Stimulated activated CD8-positive, alpha-beta memory T cell treated with anti-CD3 and anti-CD28 coated beads, Interleukin-4, amount 100 ng/mL, for 48 hours (primary cell): ENCODE measurements at regions not wholly inside any gene's neighbourhood (a gene's known extent, or its start where the extent isn't known, plus 50 kb on each side); places are given as distances from the start of the nearest gene placed in this dataset.
"Not testable (repeated sequence)": the region's sequence is repeated elsewhere in the genome, so short reads cannot be mapped to it uniquely, and the experiment has no call there.

Experiments used
- DNase-seq: peaks from one replicate; pipeline ENCODE4 v3.0.0-alpha.2; 2020

DNA sequence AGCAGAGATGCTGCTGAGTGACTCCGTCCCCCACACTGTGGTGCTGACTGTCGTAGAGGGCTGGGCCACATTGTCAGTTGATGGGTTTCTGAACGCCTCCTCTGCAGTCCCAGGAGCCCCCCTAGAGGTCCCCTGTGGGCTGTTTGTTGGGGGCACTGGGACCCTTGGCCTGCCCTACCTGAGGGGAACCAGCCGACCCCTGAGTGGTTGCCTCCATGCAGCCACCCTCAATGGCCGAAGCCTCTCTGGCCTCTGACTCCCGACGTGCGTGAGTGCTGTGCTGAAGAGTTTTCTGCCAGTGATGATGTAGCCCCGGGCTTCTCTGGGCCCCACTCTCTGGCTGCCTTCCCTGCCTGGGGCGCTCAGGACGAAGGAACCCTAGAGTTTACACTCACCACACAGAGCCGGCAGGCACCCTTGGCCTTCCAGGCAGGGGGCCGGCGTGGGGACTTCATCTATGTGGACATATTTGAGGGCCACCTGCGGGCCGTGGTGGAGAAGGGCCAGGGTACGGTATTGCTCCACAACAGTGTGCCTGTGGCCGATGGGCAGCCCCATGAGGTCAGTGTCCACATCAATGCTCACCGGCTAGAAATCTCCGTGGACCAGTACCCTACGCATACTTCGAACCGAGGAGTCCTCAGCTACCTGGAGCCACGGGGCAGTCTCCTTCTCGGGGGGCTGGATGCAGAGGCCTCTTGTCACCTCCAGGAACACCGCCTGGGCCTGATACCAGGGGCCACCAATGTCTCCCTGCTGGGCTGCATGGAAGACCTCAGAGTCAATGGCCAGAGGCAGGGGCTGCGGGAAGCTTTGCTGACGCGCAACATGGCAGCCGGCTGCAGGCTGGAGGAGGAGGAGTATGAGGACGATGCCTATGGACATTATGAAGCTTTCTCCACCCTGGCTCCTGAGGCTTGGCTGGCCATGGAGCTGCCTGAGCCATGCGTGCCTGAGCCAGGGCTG lies 181.1 kb downstream of the TBC1D2B start:
- not testable (repeated sequence) for DNase-seq

GRCh38 chr15:77895742-77896141 lies 181.8 kb downstream of the TBC1D2B start:
- no peak for DNase-seq

GRCh38 chr15:77895145-77895544 lies 182.4 kb downstream of the TBC1D2B start:
- DNase-seq, result not testable (repeated sequence)

DNA sequence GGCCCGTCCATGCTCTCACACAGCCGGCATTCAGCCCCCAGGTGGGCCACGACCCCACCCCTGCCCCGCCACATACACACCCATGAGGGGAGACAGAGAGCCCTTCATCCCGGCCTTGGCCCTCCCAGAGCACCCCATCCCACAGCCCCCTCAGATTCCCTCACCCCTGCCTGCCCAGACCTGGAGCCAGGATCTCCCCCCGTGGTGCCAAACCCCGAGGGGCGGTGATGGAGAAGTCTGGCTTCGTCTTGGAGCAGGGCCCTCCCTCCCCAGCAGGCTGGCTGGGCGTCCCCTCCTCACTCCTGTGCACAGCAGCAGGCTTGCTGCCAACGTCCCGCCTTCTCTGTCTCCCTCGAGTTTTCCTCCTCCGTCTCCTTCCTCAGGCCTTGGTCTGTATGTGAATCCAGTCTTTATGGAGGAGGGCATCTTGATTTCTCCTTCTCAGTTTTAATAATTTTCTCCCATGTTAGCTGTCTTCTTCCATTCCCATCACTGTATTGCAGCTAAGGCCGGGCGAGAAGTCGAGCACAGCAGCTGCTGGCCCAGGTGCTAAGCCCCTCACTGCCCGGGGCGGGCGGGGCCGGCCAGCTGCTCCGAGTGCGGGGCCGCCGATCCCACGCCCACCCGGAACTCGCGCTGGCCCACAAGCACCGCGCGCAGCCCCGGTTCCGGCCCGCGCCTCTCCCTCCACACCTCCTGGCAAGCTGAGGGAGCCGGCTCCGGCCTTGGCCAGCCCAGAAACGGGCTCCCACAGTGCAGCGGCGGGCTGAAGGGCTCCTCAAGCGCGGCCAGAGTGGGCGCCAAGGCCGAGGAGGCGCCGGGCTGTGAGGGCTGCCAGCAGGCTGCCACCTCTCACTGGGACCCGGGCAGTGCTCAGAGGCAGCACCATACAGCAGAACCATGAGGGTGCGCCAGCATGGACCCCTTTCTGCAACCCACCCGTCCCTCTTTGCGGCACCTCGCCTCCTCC lies 183.6 kb downstream of the TBC1D2B start:
- DNase-seq, result not testable (repeated sequence)

- not testable (repeated sequence) for DNase-seq
Measured at GRCh38 chr15:77893246-77893645, 184.3 kb downstream of the TBC1D2B start.

- DNase-seq, result no peak
Measured at GRCh38 chr15:77892335-77892734, 185.2 kb downstream of the TBC1D2B start.

GRCh38 chr15:77891862-77892261 lies 185.6 kb downstream of the TBC1D2B start:
- not testable (repeated sequence) for DNase-seq

DNA sequence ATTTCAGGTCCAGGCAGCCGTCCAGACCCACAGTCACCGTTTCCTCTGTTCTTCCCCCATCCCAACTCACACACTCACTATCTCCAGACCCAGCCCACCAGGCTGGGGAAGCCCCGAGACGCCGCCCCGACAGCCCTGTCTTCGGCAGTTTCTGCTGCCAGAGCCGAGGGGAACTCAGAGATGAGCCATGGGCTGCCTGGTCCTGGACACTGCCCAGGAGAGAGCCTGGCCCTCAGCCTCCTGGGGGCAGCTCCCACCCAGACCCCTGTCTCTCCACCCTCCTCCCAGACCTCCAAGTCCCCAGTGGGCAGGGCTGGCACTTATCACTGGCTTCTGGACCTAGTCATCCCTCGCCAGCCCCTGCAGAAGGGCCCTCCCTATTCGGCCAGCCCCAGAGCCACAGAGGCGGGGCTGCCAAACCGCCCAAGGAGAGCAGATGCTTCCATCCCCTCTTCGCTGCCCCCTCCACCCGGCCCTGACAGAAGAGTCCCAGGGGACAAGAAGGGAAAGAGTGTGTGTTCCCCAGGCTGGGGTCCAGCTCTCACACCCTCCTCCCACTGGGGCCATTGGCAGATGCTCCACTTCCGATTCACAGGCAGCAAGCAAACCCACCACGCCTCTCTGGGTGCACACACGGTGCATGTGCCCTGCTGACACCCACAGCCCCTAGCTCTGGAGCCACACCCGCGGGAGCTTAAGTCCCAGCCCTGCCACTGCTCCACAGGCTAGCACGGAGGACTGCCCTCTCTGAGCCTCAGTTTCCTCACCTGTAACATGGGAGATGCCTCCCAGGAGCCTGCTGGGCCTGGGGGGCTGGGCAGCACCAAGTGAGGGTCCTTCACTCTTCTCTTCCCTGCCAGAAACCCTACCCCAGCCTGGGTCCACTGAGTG lies 186.4 kb downstream of the TBC1D2B start:
- DNase-seq, result not testable (repeated sequence)

- not testable (repeated sequence) for DNase-seq
Measured at GRCh38 chr15:77889828-77890725, 187.4 kb downstream of the TBC1D2B start.

DNA sequence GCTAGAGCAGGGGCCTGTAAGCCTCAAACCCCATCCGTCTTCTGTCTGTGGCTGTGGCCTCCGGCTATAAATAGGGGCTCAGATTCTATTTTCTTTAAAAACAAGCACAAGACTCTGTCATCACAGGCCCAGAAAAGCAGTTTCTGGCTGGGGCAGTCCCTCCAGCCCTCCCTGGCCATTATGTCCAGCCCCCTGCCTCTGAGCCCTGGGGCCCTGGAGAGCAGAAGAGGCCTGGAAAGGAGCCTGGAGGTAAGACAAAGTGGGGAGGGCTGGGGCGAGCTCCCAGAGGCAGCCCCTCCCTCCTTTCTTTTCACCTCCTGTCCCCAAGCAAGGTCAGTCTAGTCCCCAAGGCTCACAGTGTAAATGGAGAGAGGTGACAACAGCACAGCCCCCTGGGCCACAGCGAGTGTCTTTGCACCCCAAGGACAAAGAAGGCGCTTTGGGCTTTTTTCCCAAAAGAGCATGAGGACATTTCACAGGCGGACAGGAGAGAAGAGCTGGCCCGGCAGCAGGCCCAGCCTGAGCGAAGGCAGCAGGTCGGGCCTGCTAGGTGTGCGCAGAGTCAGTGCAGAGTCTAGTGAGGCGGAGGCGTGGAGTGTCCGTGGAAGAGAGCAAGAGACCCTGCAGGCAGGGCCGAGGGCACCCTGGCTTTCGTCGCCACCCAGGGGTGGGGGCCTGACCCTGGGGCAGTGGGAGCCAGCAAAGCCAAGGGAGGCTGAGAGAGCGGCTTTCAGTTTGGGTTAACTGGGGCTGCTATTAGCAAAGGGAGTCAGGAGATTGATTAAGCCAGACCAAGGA lies 188.3 kb downstream of the TBC1D2B start:
- DNase-seq, result no peak

DNA sequence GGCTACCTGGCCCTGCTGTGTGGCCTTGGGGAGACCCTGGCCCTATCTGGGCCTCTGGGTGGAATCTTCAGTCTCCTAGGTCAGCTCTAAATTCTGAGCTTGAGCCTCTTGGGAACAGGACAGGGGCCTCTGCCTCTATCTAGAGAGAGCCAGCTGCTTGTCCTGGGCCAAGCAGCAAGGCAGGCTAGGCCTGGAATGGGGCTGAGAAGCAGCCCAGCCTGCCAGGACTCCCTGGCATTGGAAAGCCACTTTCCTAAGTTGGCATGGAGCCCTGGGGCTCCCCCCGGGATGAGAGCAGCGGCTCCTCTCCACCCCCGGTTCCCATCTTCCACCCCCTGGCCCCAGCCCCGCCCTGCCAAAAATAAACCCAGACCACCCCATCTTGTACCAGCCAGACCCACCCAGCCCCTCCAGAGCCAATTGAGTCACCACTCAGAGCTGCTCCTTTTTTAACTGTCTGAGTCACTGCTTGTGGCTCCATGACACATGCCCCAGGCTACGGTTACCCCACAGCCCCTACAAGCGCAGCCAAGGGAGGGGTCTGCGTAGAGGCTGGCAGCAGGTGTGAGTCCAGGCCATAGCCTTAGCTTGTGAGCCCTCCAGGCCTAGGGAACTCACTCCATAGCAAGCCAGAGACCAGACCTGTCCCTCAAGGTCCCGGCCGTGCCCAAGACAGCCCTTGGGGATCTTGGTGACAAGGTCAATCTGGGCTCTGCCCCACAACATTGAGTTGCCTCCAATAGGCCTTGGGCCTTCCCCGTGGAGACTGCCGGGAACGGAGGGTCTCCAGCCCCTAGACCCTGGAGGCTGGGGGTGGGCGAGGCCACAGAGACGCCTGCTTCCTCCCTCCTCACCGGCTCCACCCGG lies 189.7 kb downstream of the TBC1D2B start:
- DNase-seq, result not testable (repeated sequence)

DNA sequence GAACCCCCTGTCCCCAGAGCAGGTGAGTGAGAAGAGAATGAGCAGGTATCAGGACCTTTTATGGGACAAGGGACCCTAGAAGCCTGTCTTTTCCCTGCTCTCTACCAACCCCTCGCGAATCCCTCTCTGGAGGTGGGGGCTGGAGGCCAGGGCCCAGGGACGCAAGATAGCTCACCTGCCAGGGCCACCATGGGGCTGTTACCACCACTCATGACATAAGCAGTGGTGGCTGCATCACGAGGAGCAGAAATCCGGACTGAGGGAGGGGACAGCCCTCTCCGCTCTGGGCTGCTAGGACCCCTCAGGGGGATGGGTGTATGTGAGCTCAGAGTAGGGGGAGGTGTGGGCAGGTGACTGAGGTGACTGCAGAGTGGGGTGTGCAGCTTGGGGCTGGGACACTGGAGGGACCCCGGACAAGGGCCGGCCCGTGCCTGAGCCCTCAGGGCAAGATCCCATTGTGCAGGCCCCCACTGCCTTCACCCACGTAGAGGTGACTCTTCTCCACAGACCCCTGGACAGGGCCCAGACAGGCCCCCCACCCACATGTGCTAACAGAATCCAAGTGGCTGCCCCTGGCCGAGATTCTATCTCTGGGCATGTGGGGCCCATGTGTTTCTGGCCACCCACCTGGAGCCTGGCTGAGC lies 190.6 kb downstream of the TBC1D2B start:
- DNase-seq, result no peak

GRCh38 chr15:77885877-77886500 lies 191.5 kb downstream of the TBC1D2B start:
- DNase-seq, result not testable (repeated sequence)

GRCh38 chr15:77883012-77883411 lies 194.5 kb downstream of the TBC1D2B start:
- DNase-seq, result not testable (repeated sequence)

DNA sequence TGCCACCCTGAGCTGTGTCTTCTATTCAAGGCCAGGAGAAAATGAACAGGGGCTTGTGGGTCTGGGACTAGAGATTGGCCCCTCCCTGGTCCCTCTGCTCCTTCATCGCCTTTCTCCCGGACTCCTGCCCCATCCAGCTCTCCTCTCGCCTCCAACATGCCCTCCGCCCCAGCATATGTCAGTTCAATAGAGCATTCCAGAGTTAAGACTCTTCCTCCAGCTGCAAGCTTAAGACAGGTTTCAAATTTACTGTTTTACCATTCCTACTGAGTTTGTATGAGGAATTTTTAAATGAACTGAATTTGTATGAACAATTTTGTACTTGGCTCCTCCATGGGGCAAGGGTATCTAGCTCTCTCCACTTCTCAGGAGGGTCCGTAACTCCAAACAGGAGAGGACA lies 195.6 kb downstream of the TBC1D2B start:
- DNase-seq, result no peak

- not testable (repeated sequence) for DNase-seq
Measured at GRCh38 chr15:77881535-77881934, 196.0 kb downstream of the TBC1D2B start.

DNA sequence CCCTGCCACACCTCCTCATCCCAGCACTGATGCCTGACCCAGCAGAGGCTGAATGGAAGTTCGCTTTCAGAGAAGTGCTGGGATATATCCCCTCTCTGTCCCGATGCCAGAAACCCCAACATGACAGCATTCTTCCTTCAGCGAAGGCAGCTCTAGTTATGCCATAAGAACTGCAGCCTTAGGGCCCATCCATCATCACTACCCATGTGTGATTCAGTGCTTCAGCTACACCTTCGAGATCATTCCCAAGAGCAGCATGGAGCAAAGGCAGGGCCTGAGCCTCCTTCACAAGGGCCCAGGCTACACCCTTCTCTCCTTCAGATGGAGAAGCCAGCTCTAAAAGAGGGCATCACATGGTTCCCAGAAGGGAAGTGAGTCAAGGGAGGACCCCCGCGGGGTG lies 198.0 kb downstream of the TBC1D2B start:
- DNase-seq, result not testable (repeated sequence)
